DOHH2 (cell line): ENCODE measurements at regions not wholly inside any gene's neighbourhood (a gene's known extent, or its start where the extent isn't known, plus 50 kb on each side); places are given as distances from the start of the nearest gene placed in this dataset.

ENCODE experiments used
- H3F3A ChIP-seq: fragments of 200-600 bp; sonication (generic), shearing (Covaris generic); 2 replicates; pipeline ENCODE4 v1.6.0; 2016; ENCODE audit warnings: antibody characterized with exemption, mild to moderate bottlenecking; ENCODE audit not compliant: control insufficient read depth, insufficient read depth
- H3K27ac ChIP-seq: fragments of 200-600 bp; sonication (generic); 2 replicates; pipeline ENCODE4 v1.5.1; 2014; ENCODE audit warnings: low read depth, mild to moderate bottlenecking, low read length, moderate library complexity
- H3K27me3 ChIP-seq: fragments of 200-600 bp; sonication (generic); 2 replicates; pipeline ENCODE4 v1.6.1; 2014; ENCODE audit warnings: mild to moderate bottlenecking, low read length, mixed read lengths; ENCODE audit not compliant: control insufficient read depth
- H3K36me3 ChIP-seq: fragments of 200-600 bp; sonication (generic); 2 replicates; pipeline ENCODE4 v1.6.1; 2014; ENCODE audit warnings: mild to moderate bottlenecking, low read length, moderate library complexity, mixed read lengths; ENCODE audit not compliant: control insufficient read depth
- H3K4me1 ChIP-seq: fragments of 200-600 bp; sonication (generic); 2 replicates; pipeline ENCODE4 v1.6.1; 2014; ENCODE audit warnings: mild to moderate bottlenecking, low read length, mixed read lengths; ENCODE audit not compliant: control insufficient read depth
- H3K4me2 ChIP-seq: fragments of 200-600 bp; sonication (generic); 2 replicates; pipeline ENCODE4 v1.6.0; 2014; ENCODE audit warnings: mild to moderate bottlenecking, low read length, moderate library complexity
- H3K4me3 ChIP-seq: fragments of 200-600 bp; sonication (generic); 2 replicates; pipeline ENCODE4 v1.5.1; 2014; ENCODE audit warnings: mild to moderate bottlenecking, low read length, mixed read lengths
- H3K79me2 ChIP-seq: fragments of 200-600 bp; sonication (generic); 2 replicates; pipeline ENCODE4 v1.6.1; 2014; ENCODE audit warnings: mild to moderate bottlenecking, low read length, mixed read lengths; ENCODE audit not compliant: control insufficient read depth
- H3K9me2 ChIP-seq: fragments of 200-600 bp; sonication (generic); replicated peaks from 2 replicates; pipeline ENCODE4 v1.6.1; 2014; ENCODE audit warnings: mild to moderate bottlenecking, low read length, mixed read lengths; ENCODE audit not compliant: control insufficient read depth
- H3K9me3 ChIP-seq: fragments of 200-600 bp; sonication (generic); 2 replicates; pipeline ENCODE4 v1.6.1; 2014; ENCODE audit warnings: antibody characterized with exemption, low read length, mixed read lengths; ENCODE audit not compliant: control insufficient read depth, insufficient read depth
- H4K20me1 ChIP-seq: fragments of 200-600 bp; sonication (generic); 2 replicates; pipeline ENCODE4 v1.6.0; 2014; ENCODE audit warnings: low read depth, mild to moderate bottlenecking, antibody characterized with exemption, low read length, moderate library complexity; ENCODE audit not compliant: control insufficient read depth, insufficient read depth
- EZH2phosphoT487 ChIP-seq: fragments of 200-600 bp; sonication (generic); IDR thresholded peaks from 2 replicates; pipeline ENCODE4 v1.6.1; 2017; ENCODE audit warnings: borderline replicate concordance, mild to moderate bottlenecking, antibody characterized with exemption, low read length, moderate library complexity, mixed read lengths
- TF ChIP-seq, protein P1 (sequence below): fragments of 200-600 bp; sonication (generic); IDR thresholded peaks from one replicate; pipeline ENCODE4 v1.5.1; 2014; ENCODE audit warnings: antibody characterized with exemption, mild to moderate bottlenecking, low read depth, low read length; ENCODE audit not compliant: poor library complexity, severe bottlenecking

DNA sequence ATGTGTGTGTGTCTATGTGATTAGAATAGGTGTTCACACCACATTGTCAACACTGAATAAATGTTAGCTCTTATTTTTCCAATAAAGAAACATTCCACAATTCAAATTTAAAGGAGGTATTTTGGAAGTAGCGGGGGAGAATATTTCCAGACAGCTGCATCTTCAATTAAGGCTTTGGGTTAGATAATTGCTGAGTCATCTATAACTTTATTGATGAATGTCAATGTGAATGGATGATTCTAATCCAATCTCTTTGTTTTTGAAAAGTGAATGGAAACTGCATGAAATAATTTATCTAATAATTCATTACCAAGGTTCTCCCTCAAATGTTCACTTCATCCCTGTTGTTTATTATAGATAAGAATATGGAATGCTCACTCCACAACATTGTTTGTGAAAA lies 625.2 kb downstream of the IRS1 start:
- H3K4me2 ChIP-seq, result no peak overlapping the region
- H3K9me3 ChIP-seq, result peaks cover 16% of the 10 kb centered on the region; the same call in 1 of the 2 replicates
- TF ChIP-seq EZH2phosphoT487, result no peak
- TF ChIP-seq, protein P1, sequence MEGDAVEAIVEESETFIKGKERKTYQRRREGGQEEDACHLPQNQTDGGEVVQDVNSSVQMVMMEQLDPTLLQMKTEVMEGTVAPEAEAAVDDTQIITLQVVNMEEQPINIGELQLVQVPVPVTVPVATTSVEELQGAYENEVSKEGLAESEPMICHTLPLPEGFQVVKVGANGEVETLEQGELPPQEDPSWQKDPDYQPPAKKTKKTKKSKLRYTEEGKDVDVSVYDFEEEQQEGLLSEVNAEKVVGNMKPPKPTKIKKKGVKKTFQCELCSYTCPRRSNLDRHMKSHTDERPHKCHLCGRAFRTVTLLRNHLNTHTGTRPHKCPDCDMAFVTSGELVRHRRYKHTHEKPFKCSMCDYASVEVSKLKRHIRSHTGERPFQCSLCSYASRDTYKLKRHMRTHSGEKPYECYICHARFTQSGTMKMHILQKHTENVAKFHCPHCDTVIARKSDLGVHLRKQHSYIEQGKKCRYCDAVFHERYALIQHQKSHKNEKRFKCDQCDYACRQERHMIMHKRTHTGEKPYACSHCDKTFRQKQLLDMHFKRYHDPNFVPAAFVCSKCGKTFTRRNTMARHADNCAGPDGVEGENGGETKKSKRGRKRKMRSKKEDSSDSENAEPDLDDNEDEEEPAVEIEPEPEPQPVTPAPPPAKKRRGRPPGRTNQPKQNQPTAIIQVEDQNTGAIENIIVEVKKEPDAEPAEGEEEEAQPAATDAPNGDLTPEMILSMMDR, result no peak
- no peaks in the 10 kb centered on the region for H3K9me2 ChIP-seq
- H4K20me1 ChIP-seq, result no peaks in the 10 kb centered on the region
- H3K27me3 ChIP-seq, result no peaks in the 10 kb centered on the region
- H3K36me3 ChIP-seq, result no peaks in the 10 kb centered on the region
- no peak overlapping the region for H3K27ac ChIP-seq
- H3K4me1 ChIP-seq, result no peaks in the 10 kb centered on the region
- H3F3A ChIP-seq, result no peaks in the 10 kb centered on the region
- H3K79me2 ChIP-seq, result no peaks in the 10 kb centered on the region
- no peak overlapping the region for H3K4me3 ChIP-seq

DNA sequence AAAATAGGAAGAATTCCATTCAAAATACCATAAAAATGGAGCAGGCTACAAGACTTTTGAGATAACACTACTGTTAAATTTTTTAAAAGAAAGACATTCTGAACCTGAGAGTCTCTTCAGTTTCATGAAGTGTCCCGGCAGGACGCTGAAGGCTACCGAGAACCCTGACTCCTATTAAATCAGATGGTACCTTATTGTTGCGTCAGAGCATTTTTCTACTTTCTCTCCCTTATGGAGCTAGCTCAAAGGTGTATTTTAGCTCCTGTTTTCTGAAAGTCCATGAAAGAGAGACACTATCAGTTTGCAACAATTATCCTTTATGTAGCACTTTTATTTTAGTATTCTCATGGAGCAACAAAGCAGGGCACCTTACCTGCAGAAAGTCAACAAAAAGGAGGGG lies 626.7 kb downstream of the IRS1 start:
- Histone ChIP-seq H3K4me3 (no peak overlapping the region), H3K27ac (no peak overlapping the region)

DNA sequence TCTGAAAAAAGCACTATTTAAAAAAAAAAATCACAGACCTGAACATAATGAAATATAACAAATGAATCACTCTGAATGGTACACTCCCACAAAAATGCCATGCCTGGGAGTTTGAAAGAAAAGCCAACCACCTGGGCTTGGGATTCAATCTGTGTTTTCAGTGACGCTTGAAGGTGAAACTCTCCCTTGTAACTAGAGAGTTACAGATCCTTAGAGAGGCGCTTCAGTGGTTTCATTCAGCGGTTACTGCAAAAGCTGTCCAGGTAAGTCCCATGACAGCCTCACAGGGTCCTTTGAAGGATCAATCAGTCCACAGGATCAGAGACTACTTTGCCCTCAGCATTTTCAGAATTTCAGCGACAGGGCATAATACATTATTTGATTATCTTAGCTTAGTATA lies 627.3 kb downstream of the IRS1 start:
- H3K36me3 ChIP-seq, result no peaks in the 10 kb centered on the region
- no peaks in the 10 kb centered on the region for H3K4me1 ChIP-seq
- peaks cover 8% of the 10 kb centered on the region; the same call in 1 of the 2 replicates for H3K9me3 ChIP-seq
- no peaks in the 10 kb centered on the region for H4K20me1 ChIP-seq
- H3K27ac ChIP-seq, result no peak overlapping the region
- H3K79me2 ChIP-seq, result no peaks in the 10 kb centered on the region
- no peak overlapping the region for H3K4me3 ChIP-seq
- no peaks in the 10 kb centered on the region for H3K9me2 ChIP-seq
- no peaks in the 10 kb centered on the region for H3F3A ChIP-seq
- no peak overlapping the region for H3K4me2 ChIP-seq
- no peak for TF ChIP-seq EZH2phosphoT487
- TF ChIP-seq, protein P1, result no peak
- no peaks in the 10 kb centered on the region for H3K27me3 ChIP-seq

More for the DNA sequence above, 626.7 kb downstream of the IRS1 start:
- Histone ChIP-seq H3K27me3 (no peaks in the 10 kb centered on the region), H3K9me2 (no peaks in the 10 kb centered on the region), H4K20me1 (no peaks in the 10 kb centered on the region), H3K4me2 (no peak overlapping the region), H3F3A (no peaks in the 10 kb centered on the region), H3K9me3 (peaks cover 12% of the 10 kb centered on the region; the same call in 1 of the 2 replicates), H3K36me3 (no peaks in the 10 kb centered on the region), H3K79me2 (no peaks in the 10 kb centered on the region), H3K4me1 (no peaks in the 10 kb centered on the region)
- no peak for TF ChIP-seq EZH2phosphoT487
- TF ChIP-seq, protein P1, result no peak
